Left ventricle myocardium inferior (tissue), 1 donor: ENCODE measurements at regions not wholly inside any gene's neighbourhood (a gene's known extent, or its start where the extent isn't known, plus 50 kb on each side); places are given as distances from the start of the nearest gene placed in this dataset.

Experiments used
- DNase-seq: peaks from one replicate; pipeline ENCODE4 v3.0.0-alpha.2; 2020
- H3K27ac ChIP-seq: fragments of 200-600 bp; replicated peaks from 2 replicates; pipeline ENCODE4 v1.8.0; 2021
- H3K27me3 ChIP-seq: fragments of 200-600 bp; 2 replicates; pipeline ENCODE4 v1.8.0; 2021; ENCODE audit warnings: low read depth
- H3K36me3 ChIP-seq: fragments of 200-600 bp; 2 replicates; pipeline ENCODE4 v1.8.0; 2021
- H3K4me1 ChIP-seq: fragments of 200-600 bp; 2 replicates; pipeline ENCODE4 v1.8.0; 2021
- H3K4me3 ChIP-seq: fragments of 200-600 bp; 2 replicates; pipeline ENCODE4 v1.8.0; 2021; ENCODE audit warnings: mild to moderate bottlenecking, moderate library complexity
- H3K9me3 ChIP-seq: fragments of 200-600 bp; replicated peaks from 2 replicates; pipeline ENCODE4 v1.8.0; 2021
- intact Hi-C: fragments of 100-400 bp; cut with micrococcal nuclease; formaldehyde crosslinking; loops from one replicate; pipeline ENCODE4 v1.11.0; 2022
- TF ChIP-seq, protein P1 (sequence below): fragments of 200-600 bp; IDR thresholded peaks from 2 replicates; pipeline ENCODE4 v1.8.0; 2021; ENCODE audit warnings: antibody characterized with exemption, mild to moderate bottlenecking, borderline replicate concordance
- donor health status: DM: no; HTN: yes; CAD: no; lungs with severe emphysema.

DNA sequence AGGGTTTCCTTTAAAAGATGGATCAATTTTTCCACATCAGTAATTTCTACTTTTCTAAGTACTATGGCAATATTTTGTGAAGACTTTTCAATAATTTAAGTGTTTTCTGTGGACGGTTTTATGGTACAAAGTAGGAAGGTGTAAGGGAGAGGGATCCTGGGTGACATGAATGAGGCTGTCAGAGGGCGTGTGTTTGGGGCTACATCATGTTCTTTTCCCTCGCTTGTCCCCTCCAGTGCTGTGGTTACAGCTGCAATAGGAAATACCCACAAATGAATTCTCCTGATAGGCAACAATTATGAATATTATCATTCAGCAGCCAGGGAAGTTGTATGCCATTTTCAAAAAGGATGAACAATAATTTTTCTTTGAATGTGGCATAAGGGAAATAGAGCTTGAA lies 83.8 kb downstream of the CAVIN4 start:
- TF ChIP-seq, protein P1, sequence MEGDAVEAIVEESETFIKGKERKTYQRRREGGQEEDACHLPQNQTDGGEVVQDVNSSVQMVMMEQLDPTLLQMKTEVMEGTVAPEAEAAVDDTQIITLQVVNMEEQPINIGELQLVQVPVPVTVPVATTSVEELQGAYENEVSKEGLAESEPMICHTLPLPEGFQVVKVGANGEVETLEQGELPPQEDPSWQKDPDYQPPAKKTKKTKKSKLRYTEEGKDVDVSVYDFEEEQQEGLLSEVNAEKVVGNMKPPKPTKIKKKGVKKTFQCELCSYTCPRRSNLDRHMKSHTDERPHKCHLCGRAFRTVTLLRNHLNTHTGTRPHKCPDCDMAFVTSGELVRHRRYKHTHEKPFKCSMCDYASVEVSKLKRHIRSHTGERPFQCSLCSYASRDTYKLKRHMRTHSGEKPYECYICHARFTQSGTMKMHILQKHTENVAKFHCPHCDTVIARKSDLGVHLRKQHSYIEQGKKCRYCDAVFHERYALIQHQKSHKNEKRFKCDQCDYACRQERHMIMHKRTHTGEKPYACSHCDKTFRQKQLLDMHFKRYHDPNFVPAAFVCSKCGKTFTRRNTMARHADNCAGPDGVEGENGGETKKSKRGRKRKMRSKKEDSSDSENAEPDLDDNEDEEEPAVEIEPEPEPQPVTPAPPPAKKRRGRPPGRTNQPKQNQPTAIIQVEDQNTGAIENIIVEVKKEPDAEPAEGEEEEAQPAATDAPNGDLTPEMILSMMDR, result no peak
- DNase-seq, result no peak
- peaks cover 13% of the 10 kb centered on the region for H3K9me3 ChIP-seq
- H3K4me3 ChIP-seq, result no peak overlapping the region
- H3K4me1 ChIP-seq, result no peaks in the 10 kb centered on the region
- no peaks in the 10 kb centered on the region for H3K36me3 ChIP-seq
- H3K27ac ChIP-seq, result no peak overlapping the region
- H3K27me3 ChIP-seq, result peaks cover 10% of the 10 kb centered on the region
- intact Hi-C loops, result no loop called here

DNA sequence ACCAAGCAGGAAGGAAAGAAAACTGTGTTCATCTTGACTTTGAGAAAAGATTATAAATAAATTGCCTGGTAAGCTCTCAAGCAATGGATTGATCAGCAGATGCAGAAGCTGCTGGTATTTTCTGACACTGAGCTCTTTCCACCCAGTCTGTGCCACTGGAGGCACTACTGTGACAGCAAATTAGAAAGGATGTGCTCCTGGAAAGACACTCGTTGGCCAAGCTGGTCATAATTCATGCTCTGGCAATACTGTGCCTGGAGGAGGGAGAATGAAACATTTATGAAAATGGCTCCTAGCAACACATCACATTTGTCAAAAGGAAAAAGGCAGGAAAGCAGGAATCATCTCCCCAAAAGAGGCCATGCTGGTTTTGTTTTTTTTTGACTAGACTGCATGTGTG lies 84.2 kb downstream of the CAVIN4 start:
- no peak overlapping the region for H3K27ac ChIP-seq
- TF ChIP-seq, protein P1, result no peak
- no peak overlapping the region for H3K4me3 ChIP-seq
- H3K9me3 ChIP-seq, result peaks cover 8% of the 10 kb centered on the region
- intact Hi-C loops, result no loop called here
- no peak for DNase-seq
- peaks cover 15% of the 10 kb centered on the region for H3K27me3 ChIP-seq
- no peaks in the 10 kb centered on the region for H3K36me3 ChIP-seq
- no peaks in the 10 kb centered on the region for H3K4me1 ChIP-seq

GRCh38 chr9:100667448-100667847 lies 89.6 kb downstream of the CAVIN4 start:
- no peaks in the 10 kb centered on the region for H3K9me3 ChIP-seq
- no peak for DNase-seq
- TF ChIP-seq, protein P1, result no peak
- intact Hi-C loops, result no loop called here
- H3K27me3 ChIP-seq, result peaks cover 27% of the 10 kb centered on the region
- no peak overlapping the region for H3K27ac ChIP-seq
- no peak overlapping the region for H3K4me3 ChIP-seq
- H3K36me3 ChIP-seq, result no peaks in the 10 kb centered on the region
- H3K4me1 ChIP-seq, result no peaks in the 10 kb centered on the region

DNA sequence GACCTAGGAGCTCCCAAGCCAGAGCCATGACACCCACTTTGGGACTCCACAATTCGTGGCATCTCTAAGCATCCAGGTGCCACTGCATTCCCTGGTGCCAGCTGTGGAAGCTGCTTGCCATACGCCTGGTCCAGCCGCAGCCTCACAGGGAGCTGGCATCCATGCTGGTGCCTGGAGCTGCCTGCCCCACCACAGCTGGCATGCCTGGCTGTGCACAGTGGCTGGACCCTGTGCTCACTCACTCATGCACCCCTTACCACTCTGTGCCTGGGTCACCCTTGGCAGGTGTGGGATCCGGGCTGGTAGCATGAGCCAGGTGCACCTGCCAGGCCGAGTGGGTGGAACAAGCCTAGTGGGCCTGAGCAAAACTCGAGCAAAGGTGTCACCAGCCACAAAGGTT lies 90.1 kb downstream of the CAVIN4 start:
- no peaks in the 10 kb centered on the region for H3K9me3 ChIP-seq
- H3K4me1 ChIP-seq, result no peaks in the 10 kb centered on the region
- intact Hi-C loops, result no loop called here
- H3K27me3 ChIP-seq, result peaks cover 27% of the 10 kb centered on the region
- DNase-seq, result no peak
- no peak overlapping the region for H3K4me3 ChIP-seq
- no peaks in the 10 kb centered on the region for H3K36me3 ChIP-seq
- H3K27ac ChIP-seq, result no peak overlapping the region
- TF ChIP-seq, protein P1, result no peak

DNA sequence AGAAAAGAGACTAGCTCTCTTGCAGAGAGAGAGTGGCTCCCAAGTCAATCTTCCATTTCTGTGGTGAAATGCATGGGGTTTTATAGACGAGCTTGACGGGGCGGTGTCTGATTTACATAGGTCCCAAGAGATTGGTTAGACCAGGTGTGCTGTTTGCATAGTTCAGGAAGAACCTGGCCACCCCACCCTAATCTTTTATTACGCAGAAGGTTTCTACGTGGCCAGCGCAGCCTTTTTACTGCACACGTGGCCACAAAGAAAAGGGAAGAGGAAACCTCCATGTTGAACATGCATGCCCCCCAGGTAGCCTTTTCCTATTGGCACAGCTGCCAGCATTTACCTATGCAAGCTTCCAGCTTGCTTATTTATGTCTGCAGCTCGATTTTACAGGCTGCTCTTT lies 92.1 kb downstream of the CAVIN4 start:
- TF ChIP-seq, protein P1, result no peak
- H3K4me1 ChIP-seq, result no peaks in the 10 kb centered on the region
- H3K36me3 ChIP-seq, result no peaks in the 10 kb centered on the region
- DNase-seq, result no peak
- intact Hi-C loops, result no loop called here
- H3K27ac ChIP-seq, result no peak overlapping the region
- H3K27me3 ChIP-seq, result peaks cover 27% of the 10 kb centered on the region
- H3K4me3 ChIP-seq, result no peak overlapping the region
- no peaks in the 10 kb centered on the region for H3K9me3 ChIP-seq

- DNase-seq, result no peak
- Histone ChIP-seq H3K4me3 (no peak overlapping the region), H3K27ac (no peak overlapping the region), H3K36me3 (no peaks in the 10 kb centered on the region), H3K4me1 (no peaks in the 10 kb centered on the region), H3K9me3 (no peaks in the 10 kb centered on the region), H3K27me3 (peaks cover 20% of the 10 kb centered on the region)
- intact Hi-C loops, result no loop called here
- TF ChIP-seq, protein P1, result no peak
These were observed 92.8 kb downstream of the CAVIN4 start for GRCh38 chr9:100670719-100671118.
